Neural crest cell (in vitro differentiated cells): ENCODE measurements at regions not wholly inside any gene's neighbourhood (a gene's known extent, or its start where the extent isn't known, plus 50 kb on each side); places are given as distances from the start of the nearest gene placed in this dataset.

ENCODE experiments used
- DNase-seq: peaks from one replicate; pipeline ENCODE4 v3.0.0; 2021; ENCODE audit warnings: low read depth, mixed read lengths, low spot score
- H3K27ac Mint-ChIP-seq: one replicate; pipeline ENCODE4 v1.8.0; 2021; ENCODE audit warnings: mild to moderate bottlenecking, mixed read lengths; ENCODE audit not compliant: unreplicated experiment
- H3K27me3 Mint-ChIP-seq: 2 replicates; pipeline ENCODE4 v1.8.0; 2021; ENCODE audit warnings: low read depth, mild to moderate bottlenecking, mixed read lengths
- H3K36me3 Mint-ChIP-seq: 2 replicates; pipeline ENCODE4 v1.8.0; 2021; ENCODE audit warnings: low read depth, mild to moderate bottlenecking, mixed read lengths
- H3K4me1 Mint-ChIP-seq: 2 replicates; pipeline ENCODE4 v1.8.0; 2021; ENCODE audit warnings: mixed read lengths
- H3K4me3 Mint-ChIP-seq: one replicate; pipeline ENCODE4 v1.8.0; 2021; ENCODE audit warnings: mild to moderate bottlenecking, mixed read lengths
- H3K9me3 Mint-ChIP-seq: 2 replicates; pipeline ENCODE4 v1.8.0; 2021; ENCODE audit warnings: mixed read lengths
- CTCF ChIP-seq: fragments of 200-600 bp; sonication (generic); conservative IDR thresholded peaks from 2 replicates; pipeline ENCODE4 v1.5.0; 2021; ENCODE audit warnings: antibody characterized with exemption, mild to moderate bottlenecking

- DNase-seq, result no peak
- Mint-ChIP-seq H3K4me3 (no peak overlapping the region), H3K27ac (no peak overlapping the region), H3K4me1 (peaks cover 14% of the 10 kb centered on the region), H3K36me3 (no peaks in the 10 kb centered on the region), H3K9me3 (peaks cover 3% of the 10 kb centered on the region), H3K27me3 (no peaks in the 10 kb centered on the region)
- TF ChIP-seq CTCF, result no peak
These were observed 121.2 kb upstream of the NPVF start for GRCh38 chr7:25349283-25350017.

GRCh38 chr7:25350041-25350440 lies 121.8 kb upstream of the NPVF start:
- no peak for TF ChIP-seq CTCF
- Mint-ChIP-seq H3K9me3 (peaks cover 3% of the 10 kb centered on the region), H3K4me3 (no peak overlapping the region), H3K27me3 (no peaks in the 10 kb centered on the region), H3K4me1 (peaks cover 14% of the 10 kb centered on the region), H3K36me3 (no peaks in the 10 kb centered on the region), H3K27ac (no peak overlapping the region)
- DNase-seq, result no peak

- H3K27me3 Mint-ChIP-seq, result no peaks in the 10 kb centered on the region
- peaks cover 3% of the 10 kb centered on the region for H3K9me3 Mint-ChIP-seq
- no peak for TF ChIP-seq CTCF
- peaks cover 14% of the 10 kb centered on the region for H3K4me1 Mint-ChIP-seq
- no peak for DNase-seq
- H3K27ac Mint-ChIP-seq, result no peak overlapping the region
- no peak overlapping the region for H3K4me3 Mint-ChIP-seq
- H3K36me3 Mint-ChIP-seq, result no peaks in the 10 kb centered on the region
These were observed 123.5 kb upstream of the NPVF start for GRCh38 chr7:25351761-25352160.

- H3K36me3 Mint-ChIP-seq, result no peaks in the 10 kb centered on the region
- peaks cover 3% of the 10 kb centered on the region for H3K9me3 Mint-ChIP-seq
- H3K27me3 Mint-ChIP-seq, result no peaks in the 10 kb centered on the region
- no peak overlapping the region for H3K4me3 Mint-ChIP-seq
- no peak for DNase-seq
- TF ChIP-seq CTCF, result no peak
- H3K4me1 Mint-ChIP-seq, result peaks cover 15% of the 10 kb centered on the region
- H3K27ac Mint-ChIP-seq, result no peak overlapping the region
These were observed 124.9 kb upstream of the NPVF start for GRCh38 chr7:25353196-25353595.

GRCh38 chr7:25353732-25354131 lies 125.4 kb upstream of the NPVF start:
- Mint-ChIP-seq H3K9me3 (peaks cover 7% of the 10 kb centered on the region), H3K4me3 (no peak overlapping the region), H3K27me3 (no peaks in the 10 kb centered on the region), H3K4me1 (peaks cover 15% of the 10 kb centered on the region), H3K27ac (no peak overlapping the region), H3K36me3 (no peaks in the 10 kb centered on the region)
- no peak for TF ChIP-seq CTCF
- DNase-seq, result no peak
